GM10248 (cell line): ENCODE measurements at regions not wholly inside any gene's neighbourhood (a gene's known extent, or its start where the extent isn't known, plus 50 kb on each side); places are given as distances from the start of the nearest gene placed in this dataset.

Experiments
- CTCF ChIA-PET: fragments of 300-600 bp; sonication (Branson Sonifier 250); formaldehyde crosslinking; extraction: SDS; loops from one replicate; lab custom pipeline; 2021; ENCODE audit warnings: antibody characterized with exemption; lab: Yijun Ruan, JAX
- POLR2A ChIA-PET: fragments of 350-650 bp; sonication (Branson Sonifier 250); formaldehyde crosslinking; extraction: SDS; loops from one replicate; lab custom pipeline; 2020; ENCODE audit warnings: antibody characterized with exemption; lab: Yijun Ruan, JAX
- DNase-seq: peaks from one replicate; pipeline ENCODE4 v3.0.0; 2012; ENCODE audit errors: extremely low spot score
- TF ChIP-seq, protein P1 (sequence below): IDR thresholded peaks from 2 replicates; pipeline ENCODE4 v1.5.1; 2012; ENCODE audit warnings: mild to moderate bottlenecking, low read depth; ENCODE audit errors: extremely low read depth, missing control alignments, control extremely low read depth

DNA sequence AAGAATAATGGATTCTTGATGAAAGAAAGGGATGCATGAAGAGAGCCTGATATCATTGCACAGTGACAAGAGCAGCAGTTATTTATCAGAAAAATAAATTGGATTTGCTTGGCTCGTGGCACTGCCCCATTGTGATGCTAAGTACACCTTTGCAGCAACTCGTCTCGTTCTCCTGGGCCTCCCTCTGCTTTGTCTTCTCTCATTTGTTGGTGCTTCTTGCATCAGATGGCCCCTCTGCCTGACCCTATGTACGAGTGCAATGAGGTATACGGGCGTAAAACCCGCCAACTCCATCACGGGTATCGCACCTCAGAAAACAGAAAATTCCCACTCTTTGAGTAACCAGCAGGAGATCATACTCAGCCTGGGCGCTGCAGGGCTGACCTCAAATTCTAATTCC lies 107.2 kb upstream of the C10orf90 start:
- ChIA-PET POLR2A (no interaction called here), CTCF (no interaction called here)
- no peak for DNase-seq
- TF ChIP-seq, protein P1, sequence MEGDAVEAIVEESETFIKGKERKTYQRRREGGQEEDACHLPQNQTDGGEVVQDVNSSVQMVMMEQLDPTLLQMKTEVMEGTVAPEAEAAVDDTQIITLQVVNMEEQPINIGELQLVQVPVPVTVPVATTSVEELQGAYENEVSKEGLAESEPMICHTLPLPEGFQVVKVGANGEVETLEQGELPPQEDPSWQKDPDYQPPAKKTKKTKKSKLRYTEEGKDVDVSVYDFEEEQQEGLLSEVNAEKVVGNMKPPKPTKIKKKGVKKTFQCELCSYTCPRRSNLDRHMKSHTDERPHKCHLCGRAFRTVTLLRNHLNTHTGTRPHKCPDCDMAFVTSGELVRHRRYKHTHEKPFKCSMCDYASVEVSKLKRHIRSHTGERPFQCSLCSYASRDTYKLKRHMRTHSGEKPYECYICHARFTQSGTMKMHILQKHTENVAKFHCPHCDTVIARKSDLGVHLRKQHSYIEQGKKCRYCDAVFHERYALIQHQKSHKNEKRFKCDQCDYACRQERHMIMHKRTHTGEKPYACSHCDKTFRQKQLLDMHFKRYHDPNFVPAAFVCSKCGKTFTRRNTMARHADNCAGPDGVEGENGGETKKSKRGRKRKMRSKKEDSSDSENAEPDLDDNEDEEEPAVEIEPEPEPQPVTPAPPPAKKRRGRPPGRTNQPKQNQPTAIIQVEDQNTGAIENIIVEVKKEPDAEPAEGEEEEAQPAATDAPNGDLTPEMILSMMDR: no peak

DNA sequence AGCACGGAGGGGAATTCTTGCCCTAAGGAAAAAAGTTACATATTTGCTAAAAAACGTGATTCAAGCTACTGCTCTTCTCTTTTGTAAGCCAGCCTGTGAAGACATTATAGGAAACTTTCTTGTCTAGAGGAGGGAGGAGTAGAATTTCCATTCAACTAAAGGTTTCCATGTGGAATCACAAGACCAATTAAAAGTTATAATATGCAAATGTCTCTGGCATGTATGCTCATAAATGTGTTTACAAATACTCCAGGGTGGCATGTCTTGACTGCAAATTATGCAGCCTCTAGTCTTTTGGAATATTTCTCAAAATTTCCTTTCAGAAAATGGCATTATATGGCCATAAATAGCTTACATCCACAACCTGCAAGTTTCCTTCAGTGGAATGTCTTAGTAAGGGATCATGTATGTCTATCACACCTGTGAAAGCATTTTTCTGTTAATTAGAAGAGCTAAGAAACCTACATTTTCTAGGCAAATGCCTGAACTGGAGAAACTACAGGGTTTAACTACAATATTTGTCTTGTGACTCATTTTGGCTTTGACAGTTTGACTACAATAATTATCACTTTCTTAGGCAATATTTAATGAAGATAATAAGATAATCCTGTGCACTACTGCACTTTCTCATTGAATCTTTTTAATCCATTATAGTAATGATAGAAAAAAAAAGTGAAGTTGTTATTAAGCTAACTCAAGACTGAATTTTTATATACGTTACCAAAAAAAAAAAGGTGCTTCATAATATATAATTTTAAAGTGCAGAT lies 111.1 kb upstream of the C10orf90 start:
- ChIA-PET POLR2A (no interaction called here), CTCF (interaction anchor here (1.3 kb wide), 1 partner anchor 17 kb away, joined by 3 read pairs; no protein-coding TSS in a partner anchor)
- no peak for DNase-seq
- TF ChIP-seq, protein P1: no peak

DNA sequence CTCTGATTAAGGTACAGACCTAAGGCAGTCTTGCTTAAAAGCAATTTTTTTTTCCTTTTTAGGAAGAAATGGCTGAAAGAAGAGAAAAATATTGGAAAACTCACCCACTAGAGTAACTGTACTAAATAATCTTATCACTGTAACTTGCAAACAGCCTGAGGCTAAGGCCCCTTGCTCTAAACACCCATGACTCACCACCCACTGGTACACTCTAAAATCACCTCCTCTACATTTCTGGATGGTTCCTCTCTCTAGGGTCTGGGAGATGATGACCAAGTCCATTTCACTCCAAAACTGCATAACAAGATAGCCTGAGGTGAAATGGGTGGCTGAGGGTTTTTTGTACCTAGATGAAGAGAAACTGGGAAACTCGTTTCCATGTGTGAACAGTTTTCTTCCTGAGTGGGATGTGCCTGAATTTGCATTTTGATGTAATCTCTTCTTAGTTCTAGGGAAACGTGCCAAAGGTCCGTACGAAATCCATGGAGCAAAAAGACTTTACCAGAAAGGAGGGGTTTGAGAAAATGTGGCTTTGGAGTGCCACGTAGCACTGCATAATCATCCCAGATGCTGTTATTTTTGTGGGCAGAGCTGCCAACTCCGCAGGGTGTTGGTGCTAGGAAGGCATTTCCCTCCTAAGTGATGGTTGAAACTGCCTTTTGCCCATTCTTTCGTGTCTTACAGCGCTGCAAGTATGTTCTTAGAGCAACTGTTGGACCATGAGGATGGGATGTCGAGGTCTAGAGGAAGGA lies 113.5 kb upstream of the C10orf90 start:
- no peak for DNase-seq
- ChIA-PET CTCF (no interaction called here), POLR2A (no interaction called here)
- TF ChIP-seq, protein P1: no peak

DNA sequence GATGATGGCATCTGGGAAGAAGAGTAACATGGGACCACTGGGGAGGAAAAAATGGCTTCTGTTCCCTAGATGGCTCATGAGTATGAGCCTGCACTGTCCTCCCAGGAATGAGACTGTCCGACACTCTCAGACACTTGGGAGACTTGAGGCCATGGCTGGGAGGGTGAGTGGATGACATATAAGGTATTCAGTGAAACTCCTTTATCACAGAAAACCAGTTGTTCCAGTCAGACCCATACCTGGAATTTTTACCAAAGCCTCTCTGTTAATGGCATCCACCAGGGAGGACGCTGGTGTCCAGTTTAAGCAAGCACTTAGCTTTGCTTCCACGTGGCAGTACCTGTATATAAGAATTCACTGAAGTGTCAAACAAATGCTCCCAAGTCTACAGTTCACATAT lies 116.7 kb upstream of the C10orf90 start:
- TF ChIP-seq, protein P1: no peak
- DNase-seq: no peak
- ChIA-PET POLR2A (no interaction called here), CTCF (interaction anchor here (0.6 kb wide), 1 partner anchor 18 kb away, joined by 3 read pairs; no protein-coding TSS in a partner anchor)

DNA sequence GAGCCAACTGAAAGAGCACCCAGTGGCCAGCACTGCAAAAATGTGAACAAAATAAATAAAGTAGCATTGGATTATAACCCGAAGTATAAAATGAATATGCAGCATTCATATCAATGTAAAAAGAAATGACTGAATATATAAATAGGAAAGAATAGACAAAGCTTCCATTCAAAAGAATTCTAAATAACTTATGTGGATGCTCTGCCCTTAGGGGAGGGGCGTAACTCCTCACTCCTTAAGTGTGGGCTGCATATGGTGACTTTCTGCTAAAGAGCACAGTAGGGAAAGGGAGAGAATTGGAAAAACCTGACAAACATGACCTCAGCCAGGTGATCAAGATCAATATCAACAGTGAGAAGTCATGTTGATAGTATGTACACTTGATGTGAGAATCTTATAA lies 109.9 kb upstream of the DOCK1 start:
- TF ChIP-seq, protein P1: no peak
- CTCF ChIA-PET: interaction anchor here (1.1 kb wide), 1 partner anchor 10 kb away, joined by 3 read pairs; no protein-coding TSS in a partner anchor

DNA sequence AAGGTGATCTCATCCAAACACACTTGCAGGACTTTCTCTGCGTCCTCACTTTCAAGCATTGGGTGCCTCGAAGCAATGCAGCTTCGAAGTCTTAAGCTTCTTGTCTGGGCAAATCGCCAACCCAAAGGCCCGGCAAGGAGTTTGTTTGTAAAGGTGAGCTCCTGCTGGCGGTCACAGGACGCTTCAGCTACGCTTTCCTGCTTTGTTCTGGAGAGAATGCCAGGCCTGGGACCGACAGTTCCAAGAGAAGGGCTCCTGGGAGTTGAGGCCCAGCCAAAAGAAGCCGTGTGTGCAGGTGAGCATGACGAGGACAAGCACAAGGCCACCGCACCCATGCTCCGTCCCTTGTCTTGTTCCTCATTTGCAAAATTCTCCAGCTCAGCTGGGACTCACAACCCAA lies 106.6 kb upstream of the DOCK1 start:
- TF ChIP-seq, protein P1: no peak
- ChIA-PET CTCF (interaction anchor here (1.4 kb wide), 1 partner anchor 17 kb away, joined by 3 read pairs; no protein-coding TSS in a partner anchor), POLR2A (no interaction called here)
- no peak for DNase-seq

More for the DNA sequence above, 109.9 kb upstream of the DOCK1 start:
- DNase-seq: no peak
- POLR2A ChIA-PET: no interaction called here
